HCT116 (cell line): ENCODE measurements at regions not wholly inside any gene's neighbourhood (a gene's known extent, or its start where the extent isn't known, plus 50 kb on each side); places are given as distances from the start of the nearest gene placed in this dataset.

Experiments used
- ATAC-seq: fragments of 200-7000 bp; cut with Tn5 transposase; 2 replicates; pipeline ENCODE4 v1.9.1; 2020; ENCODE audit warnings: mild to moderate bottlenecking, moderate library complexity
- BruUV-seq: library from RNA; stranded (reverse); fragments of 400-500 nt; replicated peaks from 2 replicates; lab custom pipeline; 2021; lab: Mats Ljungman, UMichigan
- CTCF ChIA-PET: fragments of 300-600 bp; sonication (Branson Sonifier 250); formaldehyde crosslinking; loops from one replicate; lab custom pipeline; 2021; ENCODE audit warnings: antibody characterized with exemption; lab: Charles Lee
- POLR2A ChIA-PET: fragments of 300-600, 350-600 bp; sonication (Branson Sonifier 250); formaldehyde crosslinking; loops from one replicate; lab custom pipeline; 2021; ENCODE audit warnings: antibody characterized with exemption; lab: Charles Lee
- RAD21 ChIA-PET, 2 experiments: fragments of 300-600 bp; sonication (Branson Sonifier 250); formaldehyde crosslinking; loops; one replicate each; lab custom pipeline; 2023; ENCODE audit warnings: low total read pairs in 2 of 2; ENCODE audit not compliant: uncharacterized antibody in 2 of 2, unreplicated experiment in 2 of 2, low non-redundant PET in 1 of 2; lab: Charles Lee
- DNase-seq: peaks from one replicate; pipeline ENCODE4 v3.0.0-alpha.2; 2010; ENCODE audit warnings: low read depth, low spot score
- H2AFZ ChIP-seq: fragments of 200-600 bp; shearing (Covaris generic), sonication (generic); 2 replicates; pipeline ENCODE4 v1.6.1; 2017; ENCODE audit warnings: low read depth, mixed run types, mixed read lengths, antibody characterized with exemption, low read length; ENCODE audit not compliant: poor library complexity, severe bottlenecking
- H3K27ac ChIP-seq: 2 replicates; pipeline ENCODE4 v1.5.1; 2012; ENCODE audit warnings: low read depth, low read length
- H3K27me3 ChIP-seq: fragments of 200-600 bp; sonication (generic); 2 replicates; pipeline ENCODE4 v1.6.1; 2016; ENCODE audit warnings: mixed run types, low read length, mixed read lengths; ENCODE audit not compliant: insufficient read depth
- H3K36me3 ChIP-seq, 2 experiments: fragments of 200-500 bp in 1 of 2; fragments of 200-600 bp in 1 of 2; sonication (Bioruptor generic) in 1 of 2; sonication (generic) in 1 of 2; 2 replicates each; pipeline versions ENCODE4 v1.5.1 to v1.6.1; 2014 to 2016; ENCODE audit warnings: low read length in 2 of 2, inconsistent platforms in 1 of 2, mixed read lengths in 1 of 2, mixed run types in 1 of 2; ENCODE audit not compliant: insufficient read depth in 2 of 2, control insufficient read depth in 1 of 2
- H3K4me1 ChIP-seq, 2 experiments: fragments of 200-600 bp in 1 of 2; sonication (generic) in 1 of 2; 2 replicates each; pipeline versions ENCODE4 v1.5.1 to v1.6.1; 2012 to 2017; ENCODE audit warnings: low read length in 2 of 2, inconsistent platforms in 1 of 2, mild to moderate bottlenecking in 1 of 2, mixed read lengths in 1 of 2, mixed run types in 1 of 2, moderate library complexity in 1 of 2; ENCODE audit not compliant: insufficient read depth in 2 of 2, control insufficient read depth in 1 of 2
- H3K4me2 ChIP-seq: fragments of 200-600 bp; sonication (generic); 2 replicates; pipeline ENCODE4 v1.6.1; 2017; ENCODE audit warnings: mixed run types, low read length, mixed read lengths
- H3K4me3 ChIP-seq, 2 experiments: fragments of 200-600 bp in 1 of 2; sonication (generic) in 1 of 2; replicated peaks in 1 of 2; 2 replicates each; pipeline ENCODE4 v1.5.1; 2011 to 2016; ENCODE audit warnings: low read length in 2 of 2, control low read depth in 1 of 2, low read depth in 1 of 2, mild to moderate bottlenecking in 1 of 2, mixed read lengths in 1 of 2, mixed run types in 1 of 2
- H3K79me2 ChIP-seq: fragments of 200-600 bp; sonication (generic); 2 replicates; pipeline ENCODE4 v1.6.1; 2017; ENCODE audit warnings: mild to moderate bottlenecking, mixed run types, low read length, moderate library complexity, mixed read lengths; ENCODE audit not compliant: insufficient read depth
- H3K9ac ChIP-seq: fragments of 200-600 bp; sonication (generic); 2 replicates; pipeline ENCODE4 v1.6.1; 2016; ENCODE audit warnings: low read length, mixed read lengths
- H3K9me2 ChIP-seq: fragments of 200-600 bp; sonication (generic), shearing (Covaris generic); 2 replicates; pipeline ENCODE4 v1.6.1; 2017; ENCODE audit warnings: mixed run types, mild to moderate bottlenecking, moderate library complexity; ENCODE audit not compliant: insufficient read depth
- H3K9me3 ChIP-seq, 2 experiments: fragments of 200-500 bp in 1 of 2; fragments of 200-600 bp in 1 of 2; sonication (Bioruptor generic) in 1 of 2; sonication (generic) in 1 of 2; 2 replicates each; pipeline ENCODE4 v1.6.1; 2014 to 2017; ENCODE audit warnings: low read length in 2 of 2, mixed read lengths in 2 of 2, inconsistent platforms in 1 of 2, low read depth in 1 of 2, mild to moderate bottlenecking in 1 of 2, mixed run types in 1 of 2, moderate library complexity in 1 of 2; ENCODE audit not compliant: control insufficient read depth in 1 of 2, insufficient read depth in 1 of 2
- H4K20me1 ChIP-seq: fragments of 200-600 bp; sonication (generic), shearing (Covaris generic); 2 replicates; pipeline ENCODE4 v1.6.1; 2017; ENCODE audit warnings: mixed run types, mild to moderate bottlenecking, moderate library complexity; ENCODE audit not compliant: insufficient read depth
- CTCF ChIP-seq, 3 experiments: fragments of 200-600 bp in 1 of 3; sonication (generic) in 1 of 3; IDR thresholded peaks in 2 of 3; conservative IDR thresholded peaks in 1 of 3; 2 replicates each; pipeline ENCODE4 v1.5.1; 2012 to 2017; ENCODE audit warnings: low read depth in 2 of 3, low read length in 2 of 3, antibody characterized with exemption in 1 of 3, borderline replicate concordance in 1 of 3, control low read depth in 1 of 3, mild to moderate bottlenecking in 1 of 3, mixed read lengths in 1 of 3, mixed run types in 1 of 3, moderate library complexity in 1 of 3; ENCODE audit not compliant: insufficient read depth in 1 of 3
- EGR1 ChIP-seq: IDR thresholded peaks from 2 replicates; pipeline ENCODE4 v1.6.1; 2012; ENCODE audit warnings: low read depth
- EZH2 ChIP-seq: fragments of 200-600 bp; sonication (generic); IDR thresholded peaks from 2 replicates; pipeline ENCODE4 v1.6.1; 2017; ENCODE audit warnings: antibody characterized with exemption, mixed run types
- FOSL1 ChIP-seq: IDR thresholded peaks from 2 replicates; pipeline ENCODE4 v1.6.1; 2012; ENCODE audit warnings: low read depth
- JUND ChIP-seq: IDR thresholded peaks from 2 replicates; pipeline ENCODE4 v1.6.1; 2012
- POLR2A ChIP-seq: IDR thresholded peaks from 2 replicates; pipeline ENCODE4 v1.7.0; 2011; ENCODE audit warnings: borderline replicate concordance; ENCODE audit not compliant: insufficient read depth, insufficient read length; ENCODE audit errors: extremely low read depth
- RAD21 ChIP-seq: IDR thresholded peaks from 2 replicates; pipeline ENCODE4 v1.6.1; 2012; ENCODE audit warnings: low read depth, mild to moderate bottlenecking
- REST ChIP-seq: IDR thresholded peaks from 2 replicates; pipeline ENCODE4 v1.6.1; 2012; ENCODE audit warnings: low read depth
- SIN3A ChIP-seq: IDR thresholded peaks from 2 replicates; pipeline ENCODE4 v1.6.1; 2012; ENCODE audit warnings: low read depth
- SP1 ChIP-seq: IDR thresholded peaks from 2 replicates; pipeline ENCODE4 v1.6.1; 2012; ENCODE audit warnings: low read depth
- SRF ChIP-seq: IDR thresholded peaks from 2 replicates; pipeline ENCODE4 v1.6.1; 2012; ENCODE audit warnings: low read depth
- ZFX ChIP-seq: fragments of 450-650 bp; IDR thresholded peaks from 2 replicates; pipeline ENCODE4 v1.6.1; 2017
- intact Hi-C: fragments of 100-400 bp; cut with micrococcal nuclease; formaldehyde crosslinking; loops from 2 replicates; pipeline ENCODE4 v1.10.0; 2022
- TF ChIP-seq, protein P1 (sequence below): IDR thresholded peaks from 2 replicates; pipeline ENCODE4 v1.6.1; 2012
- TF ChIP-seq, protein P2 (sequence below): IDR thresholded peaks from 2 replicates; pipeline ENCODE4 v1.6.1; 2011; ENCODE audit warnings: mild to moderate bottlenecking, low read length, moderate library complexity; ENCODE audit not compliant: insufficient replicate concordance; ENCODE audit errors: extremely low read depth

DNA sequence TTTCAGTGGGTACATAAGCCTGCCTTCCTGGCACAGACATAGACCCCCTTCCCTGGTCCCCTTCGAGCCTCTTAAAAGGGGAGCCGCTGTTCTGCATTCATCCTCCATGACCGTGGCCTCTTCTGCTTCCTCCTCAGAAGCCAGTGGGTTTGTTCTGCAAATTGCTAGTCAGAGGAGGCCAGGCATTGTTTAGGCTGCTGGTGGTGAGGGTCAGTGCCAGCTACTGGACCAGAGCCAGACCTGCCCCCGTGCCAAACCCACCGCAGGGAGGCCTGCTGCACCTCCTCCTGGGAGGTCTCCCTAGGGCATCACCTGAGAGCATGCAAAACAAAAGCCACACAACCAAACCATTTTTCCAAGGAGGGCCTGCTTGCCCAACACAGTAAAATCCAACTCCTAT, 178.4 kb downstream of the MIS18A start:
- RAD21 ChIA-PET, result no interaction called here
- intact Hi-C loops, result no loop called here
- no peak overlapping the region for H3K4me3 ChIP-seq

More for the DNA sequence above, 178.4 kb downstream of the MIS18A start:
- no TSS peak for BruUV-seq
- ChIA-PET POLR2A (no interaction called here), CTCF (no interaction called here)
- Histone ChIP-seq H3K27ac (no peak overlapping the region), H3K4me2 (no peak overlapping the region), H3K79me2 (no peaks in the 10 kb centered on the region), H3K4me1 (no peaks in the 10 kb centered on the region), H2AFZ (no peak overlapping the region), H4K20me1 (no peaks in the 10 kb centered on the region), H3K9me3 (no peaks in the 10 kb centered on the region), H3K36me3 (no peaks in the 10 kb centered on the region), H3K9me2 (no peaks in the 10 kb centered on the region), H3K27me3 (peaks cover 24% of the 10 kb centered on the region), H3K9ac (no peak overlapping the region)
- TF ChIP-seq, protein P1, sequence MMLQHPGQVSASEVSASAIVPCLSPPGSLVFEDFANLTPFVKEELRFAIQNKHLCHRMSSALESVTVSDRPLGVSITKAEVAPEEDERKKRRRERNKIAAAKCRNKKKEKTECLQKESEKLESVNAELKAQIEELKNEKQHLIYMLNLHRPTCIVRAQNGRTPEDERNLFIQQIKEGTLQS, result no peak
- TF ChIP-seq FOSL1 (no peak), SRF (no peak), EZH2 (no peak), REST (no peak), SP1 (no peak), CTCF (IDR thresholded peaks at IDR 0.05 in 2 of 3, conservative IDR thresholded peaks at IDR 0.05 in 1 of 3; ENCODE audit: borderline replicate concordance in 1 of 3, insufficient read depth in 1 of 3, low read depth in 2 of 3, low read length in 2 of 3) (no peak), SIN3A (no peak), ZFX (no peak), POLR2A (no peak), RAD21 (no peak), EGR1 (no peak), JUND (no peak)
- TF ChIP-seq, protein P2, sequence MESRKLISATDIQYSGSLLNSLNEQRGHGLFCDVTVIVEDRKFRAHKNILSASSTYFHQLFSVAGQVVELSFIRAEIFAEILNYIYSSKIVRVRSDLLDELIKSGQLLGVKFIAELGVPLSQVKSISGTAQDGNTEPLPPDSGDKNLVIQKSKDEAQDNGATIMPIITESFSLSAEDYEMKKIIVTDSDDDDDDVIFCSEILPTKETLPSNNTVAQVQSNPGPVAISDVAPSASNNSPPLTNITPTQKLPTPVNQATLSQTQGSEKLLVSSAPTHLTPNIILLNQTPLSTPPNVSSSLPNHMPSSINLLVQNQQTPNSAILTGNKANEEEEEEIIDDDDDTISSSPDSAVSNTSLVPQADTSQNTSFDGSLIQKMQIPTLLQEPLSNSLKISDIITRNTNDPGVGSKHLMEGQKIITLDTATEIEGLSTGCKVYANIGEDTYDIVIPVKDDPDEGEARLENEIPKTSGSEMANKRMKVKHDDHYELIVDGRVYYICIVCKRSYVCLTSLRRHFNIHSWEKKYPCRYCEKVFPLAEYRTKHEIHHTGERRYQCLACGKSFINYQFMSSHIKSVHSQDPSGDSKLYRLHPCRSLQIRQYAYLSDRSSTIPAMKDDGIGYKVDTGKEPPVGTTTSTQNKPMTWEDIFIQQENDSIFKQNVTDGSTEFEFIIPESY, result no peak
- ATAC-seq, result no peak
- no peak for DNase-seq
